RWPE2 (cell line): ENCODE measurements at regions not wholly inside any gene's neighbourhood (a gene's known extent, or its start where the extent isn't known, plus 50 kb on each side); places are given as distances from the start of the nearest gene placed in this dataset.

Source experiments
- ATAC-seq: fragments of 200-7000 bp; cut with Tn5 transposase; 3 replicates; pipeline ENCODE4 v1.9.1; 2021; ENCODE audit warnings: low read depth
- DNase-seq: peaks from one replicate; pipeline ENCODE4 v3.0.0-alpha.2; 2020; ENCODE audit warnings: low spot score
- H3K27ac ChIP-seq: fragments of 450-650 bp; 2 replicates; pipeline ENCODE4 v1.5.1; 2017; ENCODE audit warnings: mild to moderate bottlenecking; ENCODE audit not compliant: poor library complexity, severe bottlenecking
- H3K27me3 ChIP-seq: fragments of 250-450 bp; sonication (Bioruptor Pico); 2 replicates; pipeline ENCODE4 v1.5.1; 2021; ENCODE audit warnings: mild to moderate bottlenecking, moderate library complexity; ENCODE audit not compliant: insufficient read depth, poor library complexity, severe bottlenecking
- H3K36me3 ChIP-seq: fragments of 250-450 bp; sonication (Bioruptor Pico); 2 replicates; pipeline ENCODE4 v1.5.1; 2020; ENCODE audit warnings: low read depth, mild to moderate bottlenecking, moderate library complexity
- H3K4me1 ChIP-seq: fragments of 250-450 bp; sonication (Bioruptor Pico); 2 replicates; pipeline ENCODE4 v1.5.1; 2021; ENCODE audit warnings: mild to moderate bottlenecking, moderate library complexity; ENCODE audit not compliant: insufficient read depth, poor library complexity, severe bottlenecking
- H3K4me3 ChIP-seq: fragments of 250-450 bp; sonication (Bioruptor Pico); 2 replicates; pipeline ENCODE4 v1.5.1; 2021; ENCODE audit warnings: mild to moderate bottlenecking, moderate library complexity; ENCODE audit not compliant: severe bottlenecking
- H3K9me3 ChIP-seq: fragments of 250-450 bp; sonication (Bioruptor Pico); 2 replicates; pipeline ENCODE4 v1.5.1; 2021; ENCODE audit warnings: mild to moderate bottlenecking, moderate library complexity; ENCODE audit not compliant: severe bottlenecking
- CTCF ChIP-seq: fragments of 450-650 bp; IDR thresholded peaks from one replicate; pipeline ENCODE4 v1.5.1; 2017; ENCODE audit warnings: mild to moderate bottlenecking, moderate library complexity; ENCODE audit not compliant: poor library complexity, severe bottlenecking

GRCh38 chr2:220191031-220191430 is 563.6 kb downstream of the SLC4A3 start:
- H3K27ac ChIP-seq, result no peak overlapping the region
- no peak for TF ChIP-seq CTCF
- no peak for DNase-seq
- H3K4me1 ChIP-seq, result peaks cover 18% of the 10 kb centered on the region
- no peaks in the 10 kb centered on the region for H3K9me3 ChIP-seq
- H3K36me3 ChIP-seq, result no peaks in the 10 kb centered on the region
- no peak for ATAC-seq
- no peaks in the 10 kb centered on the region for H3K27me3 ChIP-seq
- no peak overlapping the region for H3K4me3 ChIP-seq

- no peak for DNase-seq
- ATAC-seq, result no peak
- Histone ChIP-seq H3K27ac (no peak overlapping the region), H3K36me3 (no peaks in the 10 kb centered on the region), H3K4me3 (no peak overlapping the region), H3K4me1 (peaks cover 18% of the 10 kb centered on the region), H3K9me3 (no peaks in the 10 kb centered on the region), H3K27me3 (no peaks in the 10 kb centered on the region)
- TF ChIP-seq CTCF, result no peak
Observed at GRCh38 chr2:220191737-220192136, 564.3 kb downstream of the SLC4A3 start.

- no peak for TF ChIP-seq CTCF
- peaks cover 19% of the 10 kb centered on the region for H3K4me1 ChIP-seq
- DNase-seq (peak; percentile 63), ATAC-seq (peak; percentile 91)
- no peak overlapping the region for H3K4me3 ChIP-seq
- H3K9me3 ChIP-seq, result no peaks in the 10 kb centered on the region
- no peaks in the 10 kb centered on the region for H3K27me3 ChIP-seq
- H3K36me3 ChIP-seq, result no peaks in the 10 kb centered on the region
- peak overlapping the region; percentile 63 for H3K27ac ChIP-seq
Observed at GRCh38 chr2:220192994-220193753, 565.7 kb downstream of the SLC4A3 start.

GRCh38 chr2:220194630-220195584 is 567.5 kb downstream of the SLC4A3 start:
- TF ChIP-seq CTCF, result no peak
- H3K4me3 ChIP-seq, result no peak overlapping the region
- H3K27ac ChIP-seq, result no peak overlapping the region
- no peaks in the 10 kb centered on the region for H3K36me3 ChIP-seq
- DNase-seq (no peak), ATAC-seq (no peak)
- H3K4me1 ChIP-seq, result peaks cover 28% of the 10 kb centered on the region
- no peaks in the 10 kb centered on the region for H3K27me3 ChIP-seq
- no peaks in the 10 kb centered on the region for H3K9me3 ChIP-seq
